Muscle layer of duodenum (tissue), 2 donors: ENCODE measurements at regions not wholly inside any gene's neighbourhood (a gene's known extent, or its start where the extent isn't known, plus 50 kb on each side); places are given as distances from the start of the nearest gene placed in this dataset.
"Not testable (repeated sequence)": the region's sequence is repeated elsewhere in the genome, so short reads cannot be mapped to it uniquely, and the experiment has no call there.

Experiments
- H3K27ac ChIP-seq: one replicate; pipeline ENCODE4 v1.7.0; 2013; ENCODE audit warnings: mild to moderate bottlenecking, low read length
- H3K27me3 ChIP-seq: one replicate; pipeline ENCODE4 v1.7.0; 2013; ENCODE audit warnings: low read depth, mild to moderate bottlenecking, control low read depth, low read length
- H3K36me3 ChIP-seq, 2 donors: one replicate each; pipeline ENCODE4 v1.7.0; 2013; ENCODE audit warnings: low read length in 2 of 2, control low read depth in 1 of 2, mild to moderate bottlenecking in 1 of 2; ENCODE audit not compliant: insufficient read depth in 2 of 2, control insufficient read depth in 1 of 2
- H3K4me1 ChIP-seq, 2 donors: one replicate each; pipeline ENCODE4 v1.7.0; 2013; ENCODE audit warnings: low read length in 2 of 2, mild to moderate bottlenecking in 2 of 2, control low read depth in 1 of 2, moderate library complexity in 1 of 2; ENCODE audit not compliant: insufficient read depth in 2 of 2, control insufficient read depth in 1 of 2
- H3K4me3 ChIP-seq, 2 donors: one replicate each; pipeline ENCODE4 v1.7.0; 2013; ENCODE audit warnings: low read length in 2 of 2, low read depth in 1 of 2, mild to moderate bottlenecking in 1 of 2
- H3K9me3 ChIP-seq, 2 donors: one replicate each; pipeline ENCODE4 v1.7.0; 2013; ENCODE audit warnings: low read length in 2 of 2, control low read depth in 1 of 2, mild to moderate bottlenecking in 1 of 2; ENCODE audit not compliant: control insufficient read depth in 1 of 2
- donor health status: healthy.

GRCh38 chr21:23633447-23633940, 1973.8 kb downstream of the MRPL39 start:
- no peak overlapping the region for H3K27ac ChIP-seq
- H3K9me3 ChIP-seq, result no peaks in the 10 kb centered on the region
- no peaks in the 10 kb centered on the region for H3K4me1 ChIP-seq
- H3K36me3 ChIP-seq, result no peaks in the 10 kb centered on the region
- no peak overlapping the region for H3K4me3 ChIP-seq
- H3K27me3 ChIP-seq, result no peaks in the 10 kb centered on the region

GRCh38 chr21:23624281-23624680, 1983.0 kb downstream of the MRPL39 start:
- H3K4me1 ChIP-seq, result no peaks in the 10 kb centered on the region
- H3K36me3 ChIP-seq, result no peaks in the 10 kb centered on the region
- no peak overlapping the region for H3K4me3 ChIP-seq
- H3K9me3 ChIP-seq, result no peaks in the 10 kb centered on the region
- no peaks in the 10 kb centered on the region for H3K27me3 ChIP-seq
- H3K27ac ChIP-seq, result no peak overlapping the region

- Histone ChIP-seq H3K9me3 (no peaks in the 10 kb centered on the region), H3K4me1 (no peaks in the 10 kb centered on the region), H3K36me3 (no peaks in the 10 kb centered on the region), H3K27me3 (no peaks in the 10 kb centered on the region), H3K4me3 (no peak overlapping the region), H3K27ac (no peak overlapping the region)
Observed at GRCh38 chr21:23613014-23613413, 1994.3 kb downstream of the MRPL39 start.

- Histone ChIP-seq H3K4me3 (no peak overlapping the region), H3K9me3 (no peaks in the 10 kb centered on the region), H3K27me3 (no peaks in the 10 kb centered on the region), H3K4me1 (no peaks in the 10 kb centered on the region), H3K36me3 (no peaks in the 10 kb centered on the region), H3K27ac (no peak overlapping the region)
Observed at GRCh38 chr21:23612210-23612609, 1995.1 kb downstream of the MRPL39 start.

GRCh38 chr21:23607782-23608431, 1999.4 kb downstream of the MRPL39 start:
- Histone ChIP-seq H3K27ac (no peak overlapping the region), H3K27me3 (no peaks in the 10 kb centered on the region), H3K9me3 (peaks cover 0 to 3% of the 10 kb centered on the region in 2 donors), H3K36me3 (no peaks in the 10 kb centered on the region), H3K4me1 (no peaks in the 10 kb centered on the region), H3K4me3 (no peak overlapping the region)

- H3K4me1 ChIP-seq, result no peaks in the 10 kb centered on the region
- H3K36me3 ChIP-seq, result no peaks in the 10 kb centered on the region
- H3K4me3 ChIP-seq, result no peak overlapping the region
- no peaks in the 10 kb centered on the region for H3K27me3 ChIP-seq
- no peak overlapping the region for H3K27ac ChIP-seq
- peaks cover 0 to 3% of the 10 kb centered on the region in 2 donors for H3K9me3 ChIP-seq
Observed at GRCh38 chr21:23601549-23601948, 2005.7 kb downstream of the MRPL39 start.

GRCh38 chr21:23593582-23593981, 2013.7 kb downstream of the MRPL39 start:
- Histone ChIP-seq H3K27me3 (no peaks in the 10 kb centered on the region), H3K36me3 (no peaks in the 10 kb centered on the region), H3K27ac (no peak overlapping the region), H3K4me1 (no peaks in the 10 kb centered on the region), H3K9me3 (no peaks in the 10 kb centered on the region), H3K4me3 (no peak overlapping the region)

GRCh38 chr21:23585419-23585818, 2021.9 kb downstream of the MRPL39 start:
- no peaks in the 10 kb centered on the region for H3K36me3 ChIP-seq
- no peak overlapping the region for H3K27ac ChIP-seq
- H3K4me3 ChIP-seq, result no peak overlapping the region
- H3K9me3 ChIP-seq, result no peaks in the 10 kb centered on the region
- no peaks in the 10 kb centered on the region for H3K27me3 ChIP-seq
- no peaks in the 10 kb centered on the region for H3K4me1 ChIP-seq

- H3K4me1 ChIP-seq, result no peaks in the 10 kb centered on the region
- H3K4me3 ChIP-seq, result no peak overlapping the region
- H3K36me3 ChIP-seq, result no peaks in the 10 kb centered on the region
Observed at GRCh38 chr21:23579573-23579972, 2027.7 kb downstream of the MRPL39 start.

GRCh38 chr21:23578027-23578426, 2029.3 kb downstream of the MRPL39 start:
- H3K36me3 ChIP-seq, result no peaks in the 10 kb centered on the region
- H3K9me3 ChIP-seq, result no peaks in the 10 kb centered on the region
- H3K4me1 ChIP-seq, result no peaks in the 10 kb centered on the region
- no peaks in the 10 kb centered on the region for H3K27me3 ChIP-seq
- no peak overlapping the region for H3K27ac ChIP-seq
- H3K4me3 ChIP-seq, result no peak overlapping the region

More at GRCh38 chr21:23579573-23579972, 2027.7 kb downstream of the MRPL39 start:
- no peaks in the 10 kb centered on the region for H3K27me3 ChIP-seq
- no peaks in the 10 kb centered on the region for H3K9me3 ChIP-seq
- no peak overlapping the region for H3K27ac ChIP-seq

- Histone ChIP-seq H3K4me3 (no peak overlapping the region), H3K4me1 (no peaks in the 10 kb centered on the region), H3K27ac (no peak overlapping the region), H3K9me3 (no peaks in the 10 kb centered on the region), H3K27me3 (no peaks in the 10 kb centered on the region), H3K36me3 (no peaks in the 10 kb centered on the region)
Observed at GRCh38 chr21:23574932-23575331, 2032.3 kb downstream of the MRPL39 start.

- H3K9me3 ChIP-seq, H3K27me3 ChIP-seq, H3K4me3 ChIP-seq, H3K27ac ChIP-seq, H3K36me3 ChIP-seq, H3K4me1 ChIP-seq: not testable (repeated sequence)
Observed at GRCh38 chr21:23548924-23549323, 2058.4 kb downstream of the MRPL39 start.
